Neural progenitor cell (in vitro differentiated cells): ENCODE measurements at regions not wholly inside any gene's neighbourhood (a gene's known extent, or its start where the extent isn't known, plus 50 kb on each side); places are given as distances from the start of the nearest gene placed in this dataset.

ENCODE experiments used
- EZH2phosphoT487 ChIP-seq: fragments of 200-600 bp; sonication (generic); IDR thresholded peaks from 2 replicates; pipeline ENCODE4 v1.6.1; 2017; ENCODE audit warnings: antibody characterized with exemption
- TF ChIP-seq, protein P1 (sequence below): fragments of 200-600 bp; sonication (generic); IDR thresholded peaks from 2 replicates; pipeline ENCODE4 v1.5.1; 2017; ENCODE audit warnings: antibody characterized with exemption, mild to moderate bottlenecking

DNA sequence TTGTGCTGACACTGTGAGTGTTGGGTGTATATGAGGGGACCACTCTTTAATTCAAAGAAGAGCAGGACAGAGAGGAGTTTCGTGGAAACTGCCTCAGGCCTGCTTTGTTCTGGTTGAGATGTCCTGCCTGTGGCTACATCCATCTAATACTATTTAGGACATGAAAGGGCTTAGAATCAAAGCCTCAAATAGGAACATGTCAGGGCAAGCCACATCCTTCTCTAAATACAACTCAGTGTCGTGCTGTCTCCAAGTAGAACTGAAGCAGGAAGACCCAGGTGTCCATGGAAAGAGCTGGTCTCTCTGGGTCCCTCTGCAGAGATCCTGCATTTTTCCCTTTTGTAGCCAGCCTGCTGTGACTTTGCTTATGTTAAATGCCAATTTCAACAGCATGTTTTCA is 156.2 kb upstream of the UMPS start:
- TF ChIP-seq, protein P1, sequence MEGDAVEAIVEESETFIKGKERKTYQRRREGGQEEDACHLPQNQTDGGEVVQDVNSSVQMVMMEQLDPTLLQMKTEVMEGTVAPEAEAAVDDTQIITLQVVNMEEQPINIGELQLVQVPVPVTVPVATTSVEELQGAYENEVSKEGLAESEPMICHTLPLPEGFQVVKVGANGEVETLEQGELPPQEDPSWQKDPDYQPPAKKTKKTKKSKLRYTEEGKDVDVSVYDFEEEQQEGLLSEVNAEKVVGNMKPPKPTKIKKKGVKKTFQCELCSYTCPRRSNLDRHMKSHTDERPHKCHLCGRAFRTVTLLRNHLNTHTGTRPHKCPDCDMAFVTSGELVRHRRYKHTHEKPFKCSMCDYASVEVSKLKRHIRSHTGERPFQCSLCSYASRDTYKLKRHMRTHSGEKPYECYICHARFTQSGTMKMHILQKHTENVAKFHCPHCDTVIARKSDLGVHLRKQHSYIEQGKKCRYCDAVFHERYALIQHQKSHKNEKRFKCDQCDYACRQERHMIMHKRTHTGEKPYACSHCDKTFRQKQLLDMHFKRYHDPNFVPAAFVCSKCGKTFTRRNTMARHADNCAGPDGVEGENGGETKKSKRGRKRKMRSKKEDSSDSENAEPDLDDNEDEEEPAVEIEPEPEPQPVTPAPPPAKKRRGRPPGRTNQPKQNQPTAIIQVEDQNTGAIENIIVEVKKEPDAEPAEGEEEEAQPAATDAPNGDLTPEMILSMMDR: no peak
- no peak for TF ChIP-seq EZH2phosphoT487
